ENCODE measurements at regions not wholly inside any gene's neighbourhood (a gene's known extent, or its start where the extent isn't known, plus 50 kb on each side); places are given as distances from the start of the nearest gene placed in this dataset.

GRCh38 chr16:13680021-13680889 lies 239.7 kb upstream of the ERCC4 start:
- TF ChIP-seq CTCF (conservative IDR thresholded peaks at IDR 0.05; ENCODE audit: low read length), result no peak
- no peak for TF ChIP-seq EZH2phosphoT487 (IDR thresholded peaks at IDR 0.05; ENCODE audit: borderline replicate concordance, low read depth, low read length)

Measured in OCI-LY7 (cell line).